B cell (primary cell): ENCODE measurements at regions not wholly inside any gene's neighbourhood (a gene's known extent, or its start where the extent isn't known, plus 50 kb on each side); places are given as distances from the start of the nearest gene placed in this dataset.

Experiments used
- ATAC-seq: fragments of 200-7000 bp; cut with Tn5 transposase; one replicate; pipeline ENCODE4 v1.10.0; 2021; ENCODE audit warnings: low read depth, mild to moderate bottlenecking, moderate number of reproducible peaks, moderate library complexity
- CTCF ChIA-PET: fragments of 350-600 bp; sonication (Branson Sonifier 250); formaldehyde crosslinking; loops from one replicate; lab custom pipeline; 2021; ENCODE audit warnings: antibody characterized with exemption, inconsistent platforms; lab: Charles Lee
- POLR2A ChIA-PET: fragments of 350-600 bp; sonication (Branson Sonifier 250); formaldehyde crosslinking; loops from one replicate; lab custom pipeline; 2021; ENCODE audit warnings: antibody characterized with exemption; lab: Charles Lee
- DNase-seq: peaks from one replicate; pipeline ENCODE4 v3.0.0; 2013
- H2AFZ ChIP-seq: 2 replicates; pipeline ENCODE4 v1.6.1; 2012; ENCODE audit warnings: mild to moderate bottlenecking, low read depth, low read length; ENCODE audit not compliant: insufficient read depth, poor library complexity, severe bottlenecking
- H3K27ac ChIP-seq, 2 donors: 1 replicate in 1 of 2; 2 replicates in 1 of 2; pipeline ENCODE4 v1.5.1; 2012 to 2013; ENCODE audit warnings: low read length in 2 of 2, mild to moderate bottlenecking in 2 of 2, moderate library complexity in 1 of 2
- H3K27me3 ChIP-seq, 4 experiments: fragments of 200-600 bp in 1 of 4; sonication (generic) in 1 of 4; replicated peaks in 1 of 4; 1 replicate in 2 of 4; 2 replicates in 2 of 4; pipeline versions ENCODE4 v1.6.1 to v1.7.0; 2013 to 2016; ENCODE audit warnings: low read length in 3 of 4, mild to moderate bottlenecking in 2 of 4, mixed read lengths in 1 of 4, moderate library complexity in 1 of 4; ENCODE audit not compliant: insufficient read depth in 4 of 4, control insufficient read depth in 3 of 4; ENCODE audit errors: control extremely low read depth in 1 of 4
- H3K36me3 ChIP-seq, 2 experiments: replicated peaks in 1 of 2; 1 replicate in 1 of 2; 2 replicates in 1 of 2; pipeline versions ENCODE4 v1.6.1 to v1.7.1; 2013; ENCODE audit warnings: low read length in 1 of 2; ENCODE audit not compliant: insufficient read depth in 2 of 2, control insufficient read depth in 1 of 2; ENCODE audit errors: control extremely low read depth in 1 of 2, extremely low read depth in 1 of 2
- H3K4me1 ChIP-seq, 2 donors: fragments of 200-600 bp in 1 of 2; sonication (generic) in 1 of 2; 1 replicate in 1 of 2; 2 replicates in 1 of 2; pipeline versions ENCODE4 v1.5.1 to v1.6.1; 2013 to 2017; ENCODE audit warnings: low read length in 2 of 2; ENCODE audit not compliant: control insufficient read depth in 2 of 2, insufficient read depth in 2 of 2
- H3K4me2 ChIP-seq: replicated peaks from 2 replicates; pipeline ENCODE3; 2012; ENCODE audit warnings: mild to moderate bottlenecking, low read depth, low read length; ENCODE audit not compliant: poor library complexity, severe bottlenecking
- H3K4me3 ChIP-seq, 5 experiments: fragments of 200-600 bp in 1 of 5; sonication (generic) in 1 of 5; 1 replicate in 3 of 5; 2 replicates in 2 of 5; pipeline versions ENCODE4 v1.5.1 to v1.7.0; 2011 to 2016; ENCODE audit warnings: low read length in 4 of 5, mild to moderate bottlenecking in 4 of 5, low read depth in 2 of 5, control low read depth in 1 of 5, moderate library complexity in 1 of 5; ENCODE audit not compliant: insufficient read depth in 1 of 5; ENCODE audit errors: control extremely low read depth in 1 of 5, extremely low read depth in 1 of 5
- H3K79me2 ChIP-seq: fragments of 200-600 bp; sonication (generic); one replicate; pipeline ENCODE4 v1.6.0; 2016; ENCODE audit warnings: low read length; ENCODE audit not compliant: control insufficient read depth, insufficient read depth
- H3K9ac ChIP-seq: fragments of 200-600 bp; sonication (generic); 2 replicates; pipeline ENCODE4 v1.6.1; 2017; ENCODE audit warnings: mild to moderate bottlenecking, low read length, moderate library complexity
- H3K9me3 ChIP-seq, 3 donors: one replicate each; pipeline versions ENCODE4 v1.6.1 to v1.7.1; 2013; ENCODE audit warnings: low read length in 2 of 3; ENCODE audit not compliant: control insufficient read depth in 2 of 3, insufficient read depth in 1 of 3; ENCODE audit errors: control extremely low read depth in 1 of 3
- H4K20me1 ChIP-seq: 2 replicates; pipeline ENCODE4 v1.6.0; 2012; ENCODE audit warnings: mild to moderate bottlenecking, low read length; ENCODE audit not compliant: insufficient read depth, control insufficient read depth, poor library complexity, severe bottlenecking
- H3K27ac Mint-ChIP-seq: one replicate; pipeline ENCODE4 v1.8.0; 2021; ENCODE audit warnings: mixed read lengths
- H3K27me3 Mint-ChIP-seq: one replicate; pipeline ENCODE4 v1.8.0; 2021; ENCODE audit warnings: mixed read lengths
- H3K4me1 Mint-ChIP-seq: one replicate; pipeline ENCODE4 v1.8.0; 2021; ENCODE audit warnings: mixed read lengths
- H3K4me3 Mint-ChIP-seq: one replicate; pipeline ENCODE4 v1.8.0; 2021; ENCODE audit warnings: mixed read lengths
- H3K9me3 Mint-ChIP-seq: one replicate; pipeline ENCODE4 v1.8.0; 2022; ENCODE audit warnings: mixed read lengths; ENCODE audit not compliant: insufficient read depth
- EZH2 ChIP-seq: IDR thresholded peaks from 2 replicates; pipeline ENCODE4 v1.6.1; 2012; ENCODE audit warnings: borderline replicate concordance, low read depth, mild to moderate bottlenecking, moderate library complexity, low read length; ENCODE audit not compliant: insufficient read depth, poor library complexity, severe bottlenecking
- WGBS: methylation state at CpG from one replicate; pipeline ENCODE4 v1.1.5; 2013; ENCODE audit warnings: missing lambda C conversion rate; ENCODE audit not compliant: insufficient coverage; 5-methylcytosine and 5-hydroxymethylcytosine counted together
- intact Hi-C: fragments of 100-400 bp; cut with micrococcal nuclease; formaldehyde crosslinking; loops from one replicate; pipeline ENCODE4 v1.10.0; 2022
- TF ChIP-seq, protein P1 (sequence below): fragments of 200-600 bp; IDR thresholded peaks from one replicate; pipeline ENCODE4 v1.8.0; 2022; ENCODE audit warnings: antibody characterized with exemption, mild to moderate bottlenecking

DNA sequence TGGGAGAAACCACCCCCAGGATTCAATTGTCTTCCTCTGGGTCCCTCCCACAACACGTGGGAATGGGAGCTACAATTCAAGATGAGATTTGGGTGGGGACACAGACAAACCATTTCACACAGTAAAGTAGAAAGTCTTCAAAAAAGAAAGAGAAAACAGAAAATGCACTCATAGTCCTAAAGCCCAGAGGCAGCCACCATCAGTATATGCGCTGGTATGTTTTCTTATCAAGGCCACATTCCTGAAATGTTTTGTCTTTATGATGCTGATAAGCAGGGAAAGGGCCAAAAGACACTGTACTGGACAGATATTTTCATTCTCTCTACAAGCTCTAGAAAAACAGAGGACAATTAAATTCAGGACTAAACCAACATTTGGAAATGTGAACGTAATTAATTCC lies 375.8 kb upstream of the TSHZ3 start:
- peaks cover 0 to 6% (median 0%) of the 10 kb centered on the region in 3 donors for H3K9me3 ChIP-seq
- Mint-ChIP-seq H3K27ac (no peak overlapping the region), H3K4me3 (no peak overlapping the region), H3K27me3 (no peaks in the 10 kb centered on the region), H3K4me1 (no peaks in the 10 kb centered on the region), H3K9me3 (peaks cover 3% of the 10 kb centered on the region)
- POLR2A ChIA-PET, result no interaction called here
- DNase-seq (no peak), ATAC-seq (no peak)
- H4K20me1 ChIP-seq, result no peaks in the 10 kb centered on the region
- H3K27ac ChIP-seq, result no peak overlapping the region
- no peak overlapping the region for H3K9ac ChIP-seq
- H3K36me3 ChIP-seq, result no peaks in the 10 kb centered on the region
- no CpG with 5 or more reads among the region's 3 CpGs for WGBS
- H3K79me2 ChIP-seq, result no peaks in the 10 kb centered on the region
- intact Hi-C loops, result no loop called here
- no peak for TF ChIP-seq EZH2
- TF ChIP-seq, protein P1, sequence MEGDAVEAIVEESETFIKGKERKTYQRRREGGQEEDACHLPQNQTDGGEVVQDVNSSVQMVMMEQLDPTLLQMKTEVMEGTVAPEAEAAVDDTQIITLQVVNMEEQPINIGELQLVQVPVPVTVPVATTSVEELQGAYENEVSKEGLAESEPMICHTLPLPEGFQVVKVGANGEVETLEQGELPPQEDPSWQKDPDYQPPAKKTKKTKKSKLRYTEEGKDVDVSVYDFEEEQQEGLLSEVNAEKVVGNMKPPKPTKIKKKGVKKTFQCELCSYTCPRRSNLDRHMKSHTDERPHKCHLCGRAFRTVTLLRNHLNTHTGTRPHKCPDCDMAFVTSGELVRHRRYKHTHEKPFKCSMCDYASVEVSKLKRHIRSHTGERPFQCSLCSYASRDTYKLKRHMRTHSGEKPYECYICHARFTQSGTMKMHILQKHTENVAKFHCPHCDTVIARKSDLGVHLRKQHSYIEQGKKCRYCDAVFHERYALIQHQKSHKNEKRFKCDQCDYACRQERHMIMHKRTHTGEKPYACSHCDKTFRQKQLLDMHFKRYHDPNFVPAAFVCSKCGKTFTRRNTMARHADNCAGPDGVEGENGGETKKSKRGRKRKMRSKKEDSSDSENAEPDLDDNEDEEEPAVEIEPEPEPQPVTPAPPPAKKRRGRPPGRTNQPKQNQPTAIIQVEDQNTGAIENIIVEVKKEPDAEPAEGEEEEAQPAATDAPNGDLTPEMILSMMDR, result no peak
- CTCF ChIA-PET, result no interaction called here
- no peak overlapping the region for H3K4me2 ChIP-seq
- H3K27me3 ChIP-seq, result no peaks in the 10 kb centered on the region
- H3K4me3 ChIP-seq, result no peak overlapping the region
- H2AFZ ChIP-seq, result no peak overlapping the region
- H3K4me1 ChIP-seq, result no peaks in the 10 kb centered on the region

DNA sequence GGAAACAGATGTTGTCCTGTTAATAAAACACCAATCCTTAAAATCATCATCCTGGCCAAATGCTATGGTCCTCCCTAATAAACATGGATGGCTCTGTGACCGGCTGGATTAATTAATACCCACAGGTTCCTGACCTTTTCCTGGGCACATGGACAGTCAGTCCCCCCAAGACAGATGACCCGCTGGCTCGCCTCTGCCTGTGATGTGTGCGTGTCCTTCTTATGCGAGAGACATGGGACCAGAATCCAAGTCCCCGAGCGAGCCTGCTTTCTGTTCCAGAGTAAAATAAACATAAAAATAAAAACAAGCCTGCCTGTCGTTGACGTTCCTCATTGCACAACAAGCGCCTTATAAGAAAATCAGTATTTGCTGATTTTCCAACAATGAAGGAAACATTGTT lies 378.3 kb upstream of the TSHZ3 start:
- 100% methylated on average over 3 of the region's 10 CpGs for WGBS

More for the DNA sequence above, 378.3 kb upstream of the TSHZ3 start:
- ChIA-PET POLR2A (no interaction called here), CTCF (no interaction called here)
- Mint-ChIP-seq H3K27me3 (no peaks in the 10 kb centered on the region), H3K27ac (no peak overlapping the region), H3K9me3 (peaks cover 3% of the 10 kb centered on the region), H3K4me3 (no peak overlapping the region), H3K4me1 (no peaks in the 10 kb centered on the region)
- ATAC-seq (no peak), DNase-seq (no peak)
- Histone ChIP-seq H3K4me2 (no peak overlapping the region), H4K20me1 (no peaks in the 10 kb centered on the region), H3K27ac (no peak overlapping the region), H3K36me3 (no peaks in the 10 kb centered on the region), H3K4me3 (no peak overlapping the region), H3K27me3 (no peaks in the 10 kb centered on the region), H3K4me1 (no peaks in the 10 kb centered on the region), H3K9me3 (peaks cover 0 to 10% (median 0%) of the 10 kb centered on the region in 3 donors), H2AFZ (no peak overlapping the region), H3K9ac (no peak overlapping the region), H3K79me2 (no peaks in the 10 kb centered on the region)
- intact Hi-C loops, result no loop called here
- TF ChIP-seq, protein P1, result no peak
- no peak for TF ChIP-seq EZH2
